Loucy (cell line): ENCODE measurements at regions not wholly inside any gene's neighbourhood (a gene's known extent, or its start where the extent isn't known, plus 50 kb on each side); places are given as distances from the start of the nearest gene placed in this dataset.

Experiments
- H2AFZ ChIP-seq: fragments of 200-600 bp; sonication (generic); 2 replicates; pipeline ENCODE4 v1.6.0; 2016; ENCODE audit warnings: antibody characterized with exemption, mild to moderate bottlenecking, low read length, moderate library complexity
- H3F3A ChIP-seq: fragments of 200-600 bp; 2 replicates; pipeline ENCODE4 v1.6.0; 2016; ENCODE audit warnings: antibody characterized with exemption, low read depth, mild to moderate bottlenecking
- H3K27me3 ChIP-seq: fragments of 200-600 bp; sonication (generic); 2 replicates; pipeline ENCODE4 v1.6.1; 2014; ENCODE audit warnings: low read length, mild to moderate bottlenecking; ENCODE audit not compliant: insufficient read depth, poor library complexity, severe bottlenecking
- H3K36me3 ChIP-seq: fragments of 200-600 bp; sonication (generic); 2 replicates; pipeline ENCODE4 v1.6.1; 2016; ENCODE audit warnings: low read length; ENCODE audit not compliant: insufficient read depth
- H3K4me1 ChIP-seq: fragments of 200-600 bp; sonication (generic); 2 replicates; pipeline ENCODE4 v1.5.1; 2014; ENCODE audit warnings: low read length, mild to moderate bottlenecking; ENCODE audit not compliant: insufficient read depth, poor library complexity, severe bottlenecking
- H3K4me2 ChIP-seq: fragments of 200-600 bp; sonication (generic); 2 replicates; pipeline ENCODE4 v1.6.0; 2014; ENCODE audit warnings: antibody characterized with exemption, low read length, low read depth, mild to moderate bottlenecking; ENCODE audit not compliant: poor library complexity, severe bottlenecking
- H3K4me3 ChIP-seq: fragments of 200-600 bp; sonication (generic); 2 replicates; pipeline ENCODE4 v1.5.1; 2014; ENCODE audit warnings: low read length, mild to moderate bottlenecking, mixed read lengths; ENCODE audit not compliant: poor library complexity, severe bottlenecking
- H3K79me2 ChIP-seq: fragments of 200-600 bp; sonication (generic); 2 replicates; pipeline ENCODE4 v1.6.1; 2014; ENCODE audit warnings: low read length; ENCODE audit not compliant: insufficient read depth
- H3K9ac ChIP-seq: fragments of 200-600 bp; sonication (generic); 2 replicates; pipeline ENCODE4 v1.6.0; 2014; ENCODE audit warnings: mild to moderate bottlenecking, low read depth, low read length, moderate library complexity; ENCODE audit not compliant: poor library complexity, severe bottlenecking
- H3K9me2 ChIP-seq: fragments of 200-600 bp; sonication (generic); replicated peaks from 2 replicates; pipeline ENCODE4 v1.6.1; 2016; ENCODE audit warnings: low read depth, low read length, mixed read lengths
- H3K9me3 ChIP-seq: fragments of 200-600 bp; sonication (generic); 2 replicates; pipeline ENCODE4 v1.6.1; 2014; ENCODE audit warnings: mild to moderate bottlenecking, antibody characterized with exemption, low read length, low read depth; ENCODE audit not compliant: insufficient read depth
- H4K20me1 ChIP-seq: fragments of 200-600 bp; sonication (generic); 2 replicates; pipeline ENCODE4 v1.6.0; 2014; ENCODE audit warnings: antibody characterized with exemption, low read length, mild to moderate bottlenecking; ENCODE audit not compliant: insufficient read depth, poor library complexity, severe bottlenecking
- CTCF ChIP-seq: fragments of 200-600 bp; sonication (generic); conservative IDR thresholded peaks from 2 replicates; pipeline ENCODE4 v1.5.1; 2014; ENCODE audit warnings: mild to moderate bottlenecking, antibody characterized with exemption, low read length
- EZH2phosphoT487 ChIP-seq: fragments of 200-600 bp; IDR thresholded peaks from 2 replicates; pipeline ENCODE4 v1.6.1; 2018; ENCODE audit warnings: antibody characterized with exemption, mild to moderate bottlenecking, moderate library complexity, borderline replicate concordance

- H3K4me1 ChIP-seq, result no peaks in the 10 kb centered on the region
- H3K9me2 ChIP-seq, result no peaks in the 10 kb centered on the region
- no peak overlapping the region for H3K4me2 ChIP-seq
- H3K79me2 ChIP-seq, result no peaks in the 10 kb centered on the region
- H3F3A ChIP-seq, result no peaks in the 10 kb centered on the region
- no peak overlapping the region for H3K4me3 ChIP-seq
- H4K20me1 ChIP-seq, result no peaks in the 10 kb centered on the region
- H3K9me3 ChIP-seq, result no peaks in the 10 kb centered on the region
- no peaks in the 10 kb centered on the region for H3K27me3 ChIP-seq
- H3K9ac ChIP-seq, result no peak overlapping the region
- no peak for TF ChIP-seq CTCF
- TF ChIP-seq EZH2phosphoT487, result no peak
- H3K36me3 ChIP-seq, result no peaks in the 10 kb centered on the region
- no peak overlapping the region for H2AFZ ChIP-seq
These were observed 53.7 kb upstream of the OTOGL start for GRCh38 chr12:80045594-80045993.

GRCh38 chr12:80044694-80045046 lies 54.7 kb upstream of the OTOGL start:
- no peak overlapping the region for H3K9ac ChIP-seq
- H3K27me3 ChIP-seq, result no peaks in the 10 kb centered on the region
- no peaks in the 10 kb centered on the region for H4K20me1 ChIP-seq
- H3K36me3 ChIP-seq, result no peaks in the 10 kb centered on the region
- no peak overlapping the region for H3K4me3 ChIP-seq
- TF ChIP-seq EZH2phosphoT487, result no peak
- TF ChIP-seq CTCF, result no peak
- H3F3A ChIP-seq, result no peaks in the 10 kb centered on the region
- no peak overlapping the region for H2AFZ ChIP-seq
- no peak overlapping the region for H3K4me2 ChIP-seq
- no peaks in the 10 kb centered on the region for H3K4me1 ChIP-seq
- H3K79me2 ChIP-seq, result no peaks in the 10 kb centered on the region
- H3K9me3 ChIP-seq, result no peaks in the 10 kb centered on the region
- no peaks in the 10 kb centered on the region for H3K9me2 ChIP-seq

- no peak overlapping the region for H2AFZ ChIP-seq
- no peaks in the 10 kb centered on the region for H4K20me1 ChIP-seq
- no peak overlapping the region for H3K4me2 ChIP-seq
- H3K9ac ChIP-seq, result no peak overlapping the region
- H3K4me3 ChIP-seq, result no peak overlapping the region
- no peaks in the 10 kb centered on the region for H3K9me3 ChIP-seq
- TF ChIP-seq EZH2phosphoT487, result no peak
- no peak for TF ChIP-seq CTCF
- no peaks in the 10 kb centered on the region for H3K79me2 ChIP-seq
- no peaks in the 10 kb centered on the region for H3K27me3 ChIP-seq
- no peaks in the 10 kb centered on the region for H3K4me1 ChIP-seq
- H3K36me3 ChIP-seq, result no peaks in the 10 kb centered on the region
- no peaks in the 10 kb centered on the region for H3F3A ChIP-seq
- H3K9me2 ChIP-seq, result no peaks in the 10 kb centered on the region
These were observed 57.6 kb upstream of the OTOGL start for GRCh38 chr12:80041692-80042091.
